K562 (cell line): ENCODE measurements at regions not wholly inside any gene's neighbourhood (a gene's known extent, or its start where the extent isn't known, plus 50 kb on each side); places are given as distances from the start of the nearest gene placed in this dataset.

Experiments
- ATAC-seq: fragments of 200-7000 bp; cut with Tn5 transposase; 3 replicates; pipeline ENCODE4 v1.9.1; 2020; ENCODE audit warnings: moderate library complexity
- BruUV-seq: library from RNA; stranded (reverse); fragments of 400-500 nt; replicated peaks from 2 replicates; lab custom pipeline; 2021; lab: Mats Ljungman, UMichigan
- CTCF ChIA-PET: fragments of 300-600 bp; formaldehyde crosslinking; extraction: SDS; loops from one replicate; lab custom pipeline; 2021; ENCODE audit warnings: low intra/inter-chr PET ratio; lab: Yijun Ruan, JAX
- POLR2A ChIA-PET: fragments of 300-600, 350-650 bp; sonication (Branson Sonifier 250); formaldehyde crosslinking; extraction: SDS; loops from one replicate; lab custom pipeline; 2021; ENCODE audit warnings: antibody characterized with exemption, inconsistent platforms; lab: Yijun Ruan, JAX
- DNase-seq, 4 experiments: peaks; one replicate each; pipeline versions ENCODE4 v3.0.0 to v3.0.0-alpha.2; 2011 to 2018; ENCODE audit warnings: low spot score in 3 of 4, mixed read lengths in 3 of 4; ENCODE audit errors: extremely low read depth in 1 of 4
- FAIRE-seq: peaks from 2 replicates; lab custom pipeline; 2011; peaks lifted over from hg19 to GRCh38; lab: Jason Lieb, UNC
- H2AFZ ChIP-seq: 2 replicates; pipeline ENCODE4 v1.6.0; 2011; ENCODE audit warnings: low read depth, low read length, control low read depth, inconsistent platforms
- H3K27ac ChIP-seq: fragments of 200-600 bp; 3 replicates; pipeline ENCODE4 v1.8.0; 2011; ENCODE audit warnings: low read depth, mild to moderate bottlenecking, control low read depth, inconsistent platforms, low read length, moderate library complexity, mixed read lengths; ENCODE audit errors: extremely low read depth
- H3K27me3 ChIP-seq, 2 experiments: fragments of 300-600 bp in 1 of 2; 2 replicates in 1 of 2; 3 replicates in 1 of 2; pipeline versions ENCODE4 v1.6.0 to v1.8.0; 2011; ENCODE audit warnings: inconsistent platforms in 2 of 2, low read length in 2 of 2, mild to moderate bottlenecking in 1 of 2, mixed read lengths in 1 of 2, moderate library complexity in 1 of 2; ENCODE audit not compliant: control insufficient read depth in 2 of 2, insufficient read depth in 2 of 2
- H3K36me3 ChIP-seq: fragments of 300-600 bp; 3 replicates; pipeline ENCODE4 v1.8.0; 2011; ENCODE audit warnings: mild to moderate bottlenecking, low read length, inconsistent platforms; ENCODE audit not compliant: control insufficient read depth, insufficient read depth
- H3K4me1 ChIP-seq, 2 experiments: fragments of 200-600 bp in 1 of 2; replicated peaks in 1 of 2; 2 replicates in 1 of 2; 3 replicates in 1 of 2; pipeline versions ENCODE4 v1.5.1 to v1.8.0; 2011; ENCODE audit warnings: inconsistent platforms in 2 of 2, low read length in 2 of 2, mild to moderate bottlenecking in 1 of 2, mixed read lengths in 1 of 2, moderate library complexity in 1 of 2; ENCODE audit not compliant: control insufficient read depth in 2 of 2, insufficient read depth in 2 of 2
- H3K4me2 ChIP-seq: 2 replicates; pipeline ENCODE4 v1.6.1; 2011; ENCODE audit warnings: low read length, control low read depth, inconsistent platforms, mixed read lengths; ENCODE audit not compliant: insufficient read depth
- H3K4me3 ChIP-seq: fragments of 200-600 bp; sonication (generic), shearing (Covaris generic); 2 replicates; pipeline ENCODE4 v1.5.1; 2016; ENCODE audit warnings: control low read depth, inconsistent platforms
- H3K79me2 ChIP-seq: fragments of 200-600 bp; 3 replicates; pipeline ENCODE4 v1.8.0; 2011; ENCODE audit warnings: low read length, inconsistent platforms; ENCODE audit not compliant: control insufficient read depth, insufficient read depth
- H3K9ac ChIP-seq, 2 experiments: 2 replicates each; pipeline versions ENCODE4 v1.6.0 to v1.6.1; 2011; ENCODE audit warnings: low read depth in 2 of 2, low read length in 2 of 2, control low read depth in 1 of 2, inconsistent platforms in 1 of 2, mild to moderate bottlenecking in 1 of 2, mixed read lengths in 1 of 2; ENCODE audit not compliant: insufficient read depth in 1 of 2
- H3K9me1 ChIP-seq: one replicate; pipeline ENCODE4 v1.6.0; 2011; ENCODE audit warnings: inconsistent platforms, mild to moderate bottlenecking, low read length, moderate library complexity; ENCODE audit not compliant: control insufficient read depth, insufficient read depth
- H3K9me3 ChIP-seq: replicated peaks from 2 replicates; pipeline ENCODE4 v1.5.1; 2011; ENCODE audit warnings: low read depth, low read length, inconsistent platforms; ENCODE audit not compliant: control insufficient read depth, insufficient read depth
- H4K20me1 ChIP-seq: replicated peaks from 2 replicates; pipeline ENCODE4 v1.6.1; 2011; ENCODE audit warnings: low read length, inconsistent platforms, mixed read lengths; ENCODE audit not compliant: control insufficient read depth, insufficient read depth
- FOSL1 ChIP-seq: fragments of 200-800 bp; sonication (Bioruptor generic); conservative IDR thresholded peaks from 2 replicates; pipeline ENCODE4 v1.6.1; 2016; ENCODE audit warnings: missing genetic modification characterization, missing compliant biosample characterization
- GTF2E2 ChIP-seq: fragments of 200-800 bp; sonication (Bioruptor generic); IDR thresholded peaks from 2 replicates; pipeline ENCODE4 v1.6.1; 2016; ENCODE audit warnings: missing genetic modification characterization, missing compliant biosample characterization
- HDAC8 ChIP-seq: fragments of 450-650 bp; IDR thresholded peaks from 2 replicates; pipeline ENCODE4 v1.6.1; 2016; ENCODE audit warnings: mild to moderate bottlenecking, missing genetic modification characterization, moderate library complexity, missing compliant biosample characterization
- HSF4 ChIP-seq: fragments of 250-450 bp; sonication (Bioruptor Pico); IDR thresholded peaks from 2 replicates; pipeline ENCODE4 v2.1.2; 2022; ENCODE audit warnings: mild to moderate bottlenecking, moderate library complexity, borderline replicate concordance
- KDM2B ChIP-seq: fragments of 250-450 bp; sonication (Bioruptor Pico); IDR thresholded peaks from 2 replicates; pipeline ENCODE4 v1.8.0; 2021; ENCODE audit warnings: mild to moderate bottlenecking, moderate library complexity
- LEF1 ChIP-seq: fragments of 450-650 bp; IDR thresholded peaks from 2 replicates; pipeline ENCODE4 v1.6.1; 2016; ENCODE audit warnings: mild to moderate bottlenecking
- MAFG ChIP-seq: fragments of 450-650 bp; conservative IDR thresholded peaks from 2 replicates; pipeline ENCODE4 v1.6.1; 2016; ENCODE audit warnings: missing genetic modification characterization, missing compliant biosample characterization
- MAFK ChIP-seq: IDR thresholded peaks from 2 replicates; pipeline ENCODE4 v1.6.1; 2011; ENCODE audit warnings: low read length, improper control_type of control experiment
- MCM3 ChIP-seq: fragments of 450-650 bp; IDR thresholded peaks from 2 replicates; pipeline ENCODE4 v1.6.1; 2016
- NFIX ChIP-seq: fragments of 250-450 bp; sonication (Bioruptor Pico); IDR thresholded peaks from 2 replicates; pipeline ENCODE4 v1.4.0; 2020; ENCODE audit warnings: low read depth, mild to moderate bottlenecking, moderate library complexity
- SMC3 ChIP-seq: conservative IDR thresholded peaks from 2 replicates; pipeline ENCODE4 v1.6.1; 2011; ENCODE audit warnings: low read depth, low read length, improper control_type of control experiment; ENCODE audit not compliant: insufficient read depth
- STAT5B ChIP-seq: fragments of 250-450 bp; sonication (Bioruptor Pico); IDR thresholded peaks from 2 replicates; pipeline ENCODE4 v1.8.0; 2021; ENCODE audit warnings: mild to moderate bottlenecking, inconsistent platforms
- TBL1XR1 ChIP-seq, 2 experiments: IDR thresholded peaks; 2 replicates each; pipeline ENCODE4 v1.6.1; 2012; ENCODE audit warnings: improper control_type of control experiment in 2 of 2, low read length in 2 of 2, mild to moderate bottlenecking in 1 of 2
- ZEB2 ChIP-seq: fragments of 450-650 bp; IDR thresholded peaks from 2 replicates; pipeline ENCODE4 v1.6.1; 2016
- ZNF184 ChIP-seq: sonication (generic); formaldehyde crosslinking; IDR thresholded peaks from 2 replicates; pipeline ENCODE4 v1.5.0; 2020; ENCODE audit warnings: missing genetic modification reagents
- WGBS: fragments of 100-300 bp; shearing (Covaris generic); methylation state at CpG from one replicate; pipeline ENCODE4 v1.1.6; 2016; ENCODE audit warnings: low coverage, mixed read lengths; ENCODE audit not compliant: insufficient coverage; ENCODE audit errors: missing lambda C conversion rate; 5-methylcytosine and 5-hydroxymethylcytosine counted together
- in situ Hi-C: fragments of 300-500 bp; cut with MboI; formaldehyde crosslinking; loops from 4 replicates; pipeline ENCODE4 v1.15.0; 2018; ENCODE audit warnings: inconsistent platforms, mixed read lengths
- intact Hi-C: fragments of 100-400 bp; cut with micrococcal nuclease; formaldehyde crosslinking; loops from 2 replicates; pipeline ENCODE4 v1.14.2; 2022
- TF ChIP-seq, protein P1 (sequence below): fragments of 450-650 bp; formaldehyde crosslinking; IDR thresholded peaks from 2 replicates; pipeline ENCODE4 v1.4.0; 2020; ENCODE audit warnings: mild to moderate bottlenecking, moderate library complexity
- TF ChIP-seq, protein P2 (sequence below): fragments of 250-450 bp; sonication (Bioruptor Pico); IDR thresholded peaks from 2 replicates; pipeline ENCODE4 v1.8.0; 2022; ENCODE audit warnings: moderate library complexity, mild to moderate bottlenecking, inconsistent platforms
- TF ChIP-seq, protein P3 (sequence below): fragments of 450-650 bp; IDR thresholded peaks from 2 replicates; pipeline ENCODE4 v1.7.1; 2018; ENCODE audit warnings: mild to moderate bottlenecking, low read depth; ENCODE audit not compliant: partially characterized antibody

DNA sequence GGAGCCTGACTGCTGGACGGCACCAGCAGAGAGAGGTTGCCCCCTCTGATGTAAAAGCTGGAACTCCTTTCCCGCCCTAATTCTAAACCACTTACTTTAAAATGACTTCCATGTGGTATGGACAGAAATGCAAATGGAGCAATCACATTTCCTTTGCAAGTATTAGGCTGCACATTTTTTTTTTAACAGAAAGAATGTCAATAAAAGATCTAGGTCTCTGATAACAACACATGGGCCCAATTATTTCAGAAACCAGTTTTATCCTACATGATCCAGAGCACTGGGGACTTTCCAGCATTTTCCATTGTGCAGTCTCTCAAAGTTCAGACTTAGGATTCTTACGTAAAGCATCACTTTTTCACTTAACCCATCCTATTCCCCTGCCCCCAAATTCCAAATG, 203.7 kb downstream of the NXNL2 start:
- no peak for ATAC-seq
- FAIRE-seq = no peak
- Histone ChIP-seq H3K79me2 (no peaks in the 10 kb centered on the region), H3K9me1 (no peaks in the 10 kb centered on the region), H4K20me1 (no peaks in the 10 kb centered on the region), H3K9ac (no peak overlapping the region), H3K27me3 (peaks cover 2 to 5% of the 10 kb centered on the region in 2 experiments; a peak in 2 of 5 replicates), H2AFZ (no peak overlapping the region), H3K4me1 (no peaks in the 10 kb centered on the region; a peak in 1 of 5 replicates), H3K9me3 (no peaks in the 10 kb centered on the region), H3K4me2 (no peak overlapping the region), H3K36me3 (no peaks in the 10 kb centered on the region), H3K27ac (no peak overlapping the region), H3K4me3 (no peak overlapping the region)
- no peak for TF ChIP-seq SMC3
- no peak for TF ChIP-seq HDAC8 (tag)
- TF ChIP-seq STAT5B (CRISPR knock-in tag) = no peak
- TF ChIP-seq, protein P1, sequence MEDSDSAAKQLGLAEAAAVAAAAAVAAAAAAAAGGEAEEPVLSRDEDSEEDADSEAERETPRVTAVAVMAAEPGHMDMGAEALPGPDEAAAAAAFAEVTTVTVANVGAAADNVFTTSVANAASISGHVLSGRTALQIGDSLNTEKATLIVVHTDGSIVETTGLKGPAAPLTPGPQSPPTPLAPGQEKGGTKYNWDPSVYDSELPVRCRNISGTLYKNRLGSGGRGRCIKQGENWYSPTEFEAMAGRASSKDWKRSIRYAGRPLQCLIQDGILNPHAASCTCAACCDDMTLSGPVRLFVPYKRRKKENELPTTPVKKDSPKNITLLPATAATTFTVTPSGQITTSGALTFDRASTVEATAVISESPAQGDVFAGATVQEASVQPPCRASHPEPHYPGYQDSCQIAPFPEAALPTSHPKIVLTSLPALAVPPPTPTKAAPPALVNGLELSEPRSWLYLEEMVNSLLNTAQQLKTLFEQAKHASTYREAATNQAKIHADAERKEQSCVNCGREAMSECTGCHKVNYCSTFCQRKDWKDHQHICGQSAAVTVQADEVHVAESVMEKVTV (CRISPR knock-in tag) = no peak
- no peak for TF ChIP-seq NFIX
- TF ChIP-seq HSF4 (CRISPR knock-in tag) = no peak
- TF ChIP-seq GTF2E2 = no peak
- TF ChIP-seq, protein P2, sequence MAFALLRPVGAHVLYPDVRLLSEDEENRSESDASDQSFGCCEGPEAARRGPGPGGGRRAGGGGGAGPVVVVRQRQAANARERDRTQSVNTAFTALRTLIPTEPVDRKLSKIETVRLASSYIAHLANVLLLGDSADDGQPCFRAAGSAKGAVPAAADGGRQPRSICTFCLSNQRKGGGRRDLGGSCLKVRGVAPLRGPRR (CRISPR knock-in tag) = no peak
- TF ChIP-seq TBL1XR1 (IDR thresholded peaks at IDR 0.05; ENCODE audit: low read length in 2 of 2) = no peak
- no peak for TF ChIP-seq KDM2B (CRISPR knock-in tag)
- TF ChIP-seq FOSL1 = no peak
- TF ChIP-seq ZNF184 (CRISPR knock-in tag) = no peak
- no peak for TF ChIP-seq ZEB2
- TF ChIP-seq, protein P3, sequence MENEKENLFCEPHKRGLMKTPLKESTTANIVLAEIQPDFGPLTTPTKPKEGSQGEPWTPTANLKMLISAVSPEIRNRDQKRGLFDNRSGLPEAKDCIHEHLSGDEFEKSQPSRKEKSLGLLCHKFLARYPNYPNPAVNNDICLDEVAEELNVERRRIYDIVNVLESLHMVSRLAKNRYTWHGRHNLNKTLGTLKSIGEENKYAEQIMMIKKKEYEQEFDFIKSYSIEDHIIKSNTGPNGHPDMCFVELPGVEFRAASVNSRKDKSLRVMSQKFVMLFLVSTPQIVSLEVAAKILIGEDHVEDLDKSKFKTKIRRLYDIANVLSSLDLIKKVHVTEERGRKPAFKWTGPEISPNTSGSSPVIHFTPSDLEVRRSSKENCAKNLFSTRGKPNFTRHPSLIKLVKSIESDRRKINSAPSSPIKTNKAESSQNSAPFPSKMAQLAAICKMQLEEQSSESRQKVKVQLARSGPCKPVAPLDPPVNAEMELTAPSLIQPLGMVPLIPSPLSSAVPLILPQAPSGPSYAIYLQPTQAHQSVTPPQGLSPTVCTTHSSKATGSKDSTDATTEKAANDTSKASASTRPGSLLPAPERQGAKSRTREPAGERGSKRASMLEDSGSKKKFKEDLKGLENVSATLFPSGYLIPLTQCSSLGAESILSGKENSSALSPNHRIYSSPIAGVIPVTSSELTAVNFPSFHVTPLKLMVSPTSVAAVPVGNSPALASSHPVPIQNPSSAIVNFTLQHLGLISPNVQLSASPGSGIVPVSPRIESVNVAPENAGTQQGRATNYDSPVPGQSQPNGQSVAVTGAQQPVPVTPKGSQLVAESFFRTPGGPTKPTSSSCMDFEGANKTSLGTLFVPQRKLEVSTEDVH = no peak
- no peak for TF ChIP-seq MAFK
- no peak for TF ChIP-seq MCM3
- no peak for TF ChIP-seq LEF1
- TF ChIP-seq MAFG = no peak
- CTCF ChIA-PET = no interaction called here
- POLR2A ChIA-PET = interaction anchor here (0.5 kb wide), 1 partner anchor 84 kb away, joined by 3 read pairs; no protein-coding TSS in a partner anchor
- DNase-seq = no peak
- in situ Hi-C loops (no loop called here), intact Hi-C loops (no loop called here)
- WGBS = 15% methylated on average over 3 of the region's 3 CpGs
- no TSS peak for BruUV-seq
